HG03432 (cell line): ENCODE measurements at regions not wholly inside any gene's neighbourhood (a gene's known extent, or its start where the extent isn't known, plus 50 kb on each side); places are given as distances from the start of the nearest gene placed in this dataset.
"Not testable (repeated sequence)": the region's sequence is repeated elsewhere in the genome, so short reads cannot be mapped to it uniquely, and the experiment has no call there.

Source experiments
- ATAC-seq: cut with Tn5 transposase; IDR thresholded peaks from one replicate; pipeline ENCODE4 v1.9.1; 2021; ENCODE audit warnings: mild to moderate bottlenecking, moderate library complexity; ENCODE audit not compliant: unreplicated experiment

DNA sequence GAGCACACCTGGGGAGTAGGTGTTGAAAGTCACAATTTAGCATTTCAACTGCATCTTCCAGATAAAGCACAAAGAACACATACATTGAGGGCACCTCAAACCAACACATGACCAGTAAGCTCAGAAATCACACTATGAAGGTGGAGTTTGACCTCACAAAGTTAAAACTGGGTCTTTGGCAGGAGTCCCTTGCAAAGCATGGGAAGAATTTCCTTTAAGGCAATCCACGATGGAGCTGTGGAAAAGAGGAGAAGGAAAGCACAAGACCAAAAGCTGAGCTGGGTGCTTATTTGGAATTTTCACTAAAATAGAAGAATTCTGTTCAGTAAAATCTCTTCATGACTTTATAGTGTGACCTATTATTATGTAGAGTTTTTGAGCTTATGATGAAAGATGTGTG, 212.9 kb upstream of the APCDD1 start:
- ATAC-seq, result no peak

DNA sequence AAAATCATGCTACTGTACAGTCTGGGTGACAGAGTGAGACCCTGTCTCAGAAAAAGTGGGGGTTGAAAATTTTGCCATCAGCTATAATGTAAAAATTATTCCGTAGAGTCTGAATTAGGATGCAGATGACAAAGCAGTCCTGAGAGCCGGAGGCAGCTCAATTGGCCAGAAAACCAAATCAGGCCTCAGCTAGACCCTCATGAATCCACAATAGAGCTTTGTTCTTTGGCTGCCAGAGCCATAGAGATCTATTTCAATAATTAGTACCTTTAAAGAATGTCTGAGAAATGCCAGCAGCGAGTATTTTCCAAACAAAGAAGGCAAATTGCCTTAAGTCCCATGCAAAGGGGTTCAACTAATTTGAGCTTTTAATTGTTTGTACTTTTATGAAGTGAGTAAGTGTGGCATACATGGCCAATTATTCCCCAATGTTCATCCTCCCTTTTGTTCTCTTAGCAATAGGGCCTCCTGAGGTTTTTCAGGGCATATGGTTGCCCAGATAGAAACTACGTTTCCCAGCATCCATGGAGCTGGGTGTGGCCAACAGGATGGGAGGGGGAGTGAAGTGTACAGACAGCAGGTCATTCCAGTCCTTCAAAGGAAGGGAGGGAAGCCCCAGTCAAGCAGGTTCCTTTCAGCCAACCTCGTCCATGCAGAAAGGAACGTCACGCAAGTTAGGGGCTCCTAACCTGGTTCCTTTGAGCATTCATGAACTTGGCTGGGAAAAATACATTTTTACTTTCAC, 211.3 kb upstream of the APCDD1 start:
- no peak for ATAC-seq

DNA sequence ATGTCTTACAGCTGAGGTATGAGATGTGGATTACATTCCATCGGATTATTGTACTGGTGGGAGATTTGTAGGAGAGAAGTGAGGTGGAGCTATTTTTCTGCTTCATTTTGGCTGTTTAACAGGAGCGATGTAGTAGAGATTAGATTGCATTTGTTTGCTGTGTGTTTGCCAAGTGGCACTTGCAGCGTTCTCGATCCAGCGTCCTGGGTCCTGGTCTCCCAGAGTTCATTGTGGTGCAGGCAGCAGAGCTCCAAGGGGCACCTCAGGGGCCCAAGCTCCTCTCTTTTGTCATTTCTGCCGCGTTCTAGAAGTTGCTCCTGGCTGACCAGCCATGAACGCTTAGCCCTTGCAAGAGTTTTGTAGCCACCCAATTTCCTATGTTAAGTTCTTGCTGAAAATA, 210.1 kb upstream of the APCDD1 start:
- no peak for ATAC-seq

GRCh38 chr18:10245031-10245845, 209.2 kb upstream of the APCDD1 start:
- no peak for ATAC-seq

- no peak for ATAC-seq
Measured at GRCh38 chr18:10245846-10246175, 208.6 kb upstream of the APCDD1 start.

GRCh38 chr18:10247021-10247741, 207.3 kb upstream of the APCDD1 start:
- ATAC-seq, result no peak

DNA sequence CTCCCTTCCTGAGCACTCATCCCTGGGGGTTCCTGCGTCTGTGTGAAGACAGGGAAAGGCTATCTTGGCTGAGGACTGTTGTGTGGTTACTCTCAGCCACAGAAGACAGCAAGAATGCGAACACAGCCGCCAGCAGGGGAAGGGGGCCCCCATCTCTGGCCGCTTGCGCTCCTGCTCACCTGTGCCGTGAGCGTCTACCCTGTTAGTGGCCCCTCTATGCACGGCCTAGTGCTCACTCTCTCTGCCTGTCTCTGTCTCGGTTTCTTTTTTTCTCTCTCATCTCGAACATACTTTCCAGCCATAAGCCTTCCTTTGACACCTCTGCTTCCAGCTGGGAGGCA, 206.7 kb upstream of the APCDD1 start:
- ATAC-seq, result no peak

DNA sequence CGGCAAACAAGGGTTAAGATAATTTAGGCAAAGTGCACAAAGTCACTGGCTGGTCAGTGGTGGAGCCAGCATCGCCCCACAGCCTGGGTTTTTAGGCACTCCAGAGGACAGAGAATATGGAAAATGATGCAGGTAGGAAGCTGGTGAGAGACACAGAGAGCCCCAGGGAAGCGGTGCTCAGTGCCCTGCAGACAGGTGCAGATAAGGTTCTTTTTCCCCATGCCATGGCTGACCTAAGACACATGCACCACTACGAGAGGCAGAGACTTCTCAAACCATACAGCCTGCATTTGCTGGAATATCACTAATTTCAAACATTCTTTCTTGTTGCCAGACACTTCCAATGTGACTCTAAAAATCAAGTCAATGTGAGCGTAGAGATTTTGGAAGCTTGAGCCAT, 205.7 kb upstream of the APCDD1 start:
- no peak for ATAC-seq

GRCh38 chr18:10249270-10249669, 205.2 kb upstream of the APCDD1 start:
- ATAC-seq, result no peak

DNA sequence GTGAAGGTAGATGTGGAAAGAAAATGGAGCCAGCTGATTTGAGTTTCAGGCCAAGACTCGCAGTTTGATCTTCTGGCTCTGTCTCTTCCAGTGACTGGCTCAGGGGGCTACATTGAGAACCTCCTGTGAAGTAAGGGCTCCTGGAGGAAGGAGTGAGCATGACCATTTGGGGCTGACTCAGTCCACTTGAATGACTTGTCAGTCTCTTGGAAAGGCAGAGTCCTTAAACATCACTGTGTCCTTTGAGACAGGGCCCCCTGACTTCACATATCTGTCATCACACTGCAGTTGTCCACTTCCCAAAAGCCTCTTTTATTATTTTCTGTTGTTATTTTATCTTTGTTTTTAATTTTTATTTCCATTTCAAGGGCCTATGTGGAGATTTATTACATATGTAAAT, 204.6 kb upstream of the APCDD1 start:
- ATAC-seq, result no peak

DNA sequence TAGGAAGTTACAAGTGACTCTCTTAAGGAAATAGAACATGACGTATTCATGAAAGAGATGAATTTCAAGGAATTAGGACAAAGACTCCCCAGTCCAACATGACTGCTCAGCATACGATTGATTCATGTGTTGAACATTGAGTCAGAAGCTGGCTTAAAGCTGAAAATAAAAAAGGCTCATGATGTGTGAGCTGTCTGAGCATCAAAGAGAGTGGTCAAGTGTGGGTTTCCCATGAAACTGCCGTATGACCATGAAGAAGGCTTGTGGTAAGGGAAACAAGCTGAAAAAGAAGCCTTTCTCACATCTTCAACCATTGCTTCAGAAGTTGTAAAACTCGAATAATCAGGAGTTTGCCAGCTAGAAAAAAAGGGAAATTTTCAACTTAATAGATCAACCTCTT, 201.9 kb upstream of the APCDD1 start:
- no peak for ATAC-seq

DNA sequence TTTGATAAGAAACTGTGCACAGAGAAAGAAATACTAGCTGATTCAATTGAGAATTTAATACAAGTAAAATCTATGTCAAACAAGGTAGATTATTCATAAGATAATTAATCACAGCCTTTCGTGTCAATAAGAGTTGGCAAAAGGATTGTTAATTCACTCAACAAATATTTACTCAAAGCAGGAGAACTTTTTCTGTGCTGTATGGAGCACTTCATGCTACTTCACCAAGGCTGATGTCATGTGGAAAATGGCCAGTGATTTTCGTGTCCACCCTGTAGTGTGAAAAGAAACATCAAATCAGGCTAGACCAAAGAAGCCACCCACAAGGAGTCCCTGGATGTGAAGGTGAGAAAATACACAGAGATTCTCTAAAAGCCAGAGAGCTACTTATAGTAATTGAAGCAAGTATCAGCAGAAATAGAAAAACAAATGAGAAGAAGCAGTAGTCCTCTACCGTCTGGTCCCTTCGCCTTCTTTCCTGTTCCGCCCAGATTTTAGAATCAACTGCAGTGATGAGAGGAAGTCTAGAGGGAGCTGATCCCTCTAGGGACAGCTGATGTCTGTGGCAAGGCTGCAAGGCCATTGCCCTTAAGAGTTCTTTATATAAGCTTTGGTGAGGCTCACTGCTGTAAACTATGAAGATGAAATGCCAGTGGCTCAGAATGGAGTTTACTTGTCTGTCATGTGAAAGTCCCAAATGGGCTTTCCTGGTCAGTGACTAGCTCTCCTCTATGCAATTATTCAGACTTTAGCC, 201.3 kb upstream of the APCDD1 start:
- ATAC-seq, result no peak

DNA sequence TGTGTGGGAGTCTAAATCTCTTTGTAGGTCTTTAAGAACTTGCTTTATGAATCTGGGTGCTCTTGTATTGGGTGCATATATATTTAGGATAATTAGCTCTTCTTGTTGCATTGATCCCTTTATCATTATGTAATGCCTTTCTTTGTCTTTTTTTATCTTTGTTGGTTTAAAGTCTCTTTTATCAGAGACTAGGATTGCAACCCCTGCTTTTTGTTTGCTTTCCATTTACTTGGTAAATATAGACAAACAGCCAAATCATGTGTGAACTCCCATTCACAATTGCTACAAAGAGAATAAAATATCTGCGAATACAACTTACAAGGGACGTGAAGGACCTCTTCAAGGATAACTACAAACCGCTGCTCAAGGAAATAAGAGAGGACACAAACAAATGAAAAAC, 198.2 kb upstream of the APCDD1 start:
- not testable (repeated sequence) for ATAC-seq

GRCh38 chr18:10258836-10259474, 195.5 kb upstream of the APCDD1 start:
- ATAC-seq, result no peak

DNA sequence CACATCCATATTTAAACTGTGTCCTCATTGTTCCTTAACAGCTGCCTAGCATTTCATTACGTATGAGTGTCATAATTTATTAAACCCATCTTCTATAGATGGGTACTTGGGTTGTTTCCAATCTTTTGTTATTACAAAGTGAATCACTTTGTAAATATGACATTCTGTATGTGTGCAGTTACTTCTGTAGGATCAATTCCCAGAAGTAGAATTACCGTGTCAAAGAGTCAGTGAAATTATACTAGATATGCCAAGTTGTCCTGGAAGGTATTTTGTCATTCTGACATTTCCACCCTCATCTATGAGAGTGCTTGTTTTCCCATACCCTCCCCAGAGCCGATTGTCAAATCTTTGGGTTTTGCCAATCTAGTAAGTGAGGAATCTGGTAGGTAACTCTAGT, 194.5 kb upstream of the APCDD1 start:
- no peak for ATAC-seq

GRCh38 chr18:10261344-10262276, 192.8 kb upstream of the APCDD1 start:
- ATAC-seq, result no peak

GRCh38 chr18:10262566-10262965, 191.9 kb upstream of the APCDD1 start:
- ATAC-seq, result no peak

DNA sequence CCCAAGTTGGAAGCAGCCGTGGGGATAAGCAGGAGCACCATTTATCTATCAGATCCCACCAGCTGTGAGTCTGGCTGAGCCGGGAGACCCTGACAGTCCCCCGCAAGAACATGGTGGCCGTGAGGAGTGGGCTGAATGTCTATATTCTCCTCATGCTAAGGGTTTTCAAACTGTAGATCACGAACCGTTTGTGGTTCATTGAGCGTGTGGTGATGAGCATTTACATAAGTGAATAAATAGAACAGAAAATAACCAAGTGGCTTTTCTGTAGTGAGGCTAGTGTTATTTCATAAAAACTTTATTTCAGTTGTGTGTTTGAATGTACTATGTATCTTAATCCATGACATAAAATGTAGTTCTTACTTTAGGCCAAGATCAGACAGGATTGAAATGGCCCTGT, 190.2 kb upstream of the APCDD1 start:
- ATAC-seq, result no peak

DNA sequence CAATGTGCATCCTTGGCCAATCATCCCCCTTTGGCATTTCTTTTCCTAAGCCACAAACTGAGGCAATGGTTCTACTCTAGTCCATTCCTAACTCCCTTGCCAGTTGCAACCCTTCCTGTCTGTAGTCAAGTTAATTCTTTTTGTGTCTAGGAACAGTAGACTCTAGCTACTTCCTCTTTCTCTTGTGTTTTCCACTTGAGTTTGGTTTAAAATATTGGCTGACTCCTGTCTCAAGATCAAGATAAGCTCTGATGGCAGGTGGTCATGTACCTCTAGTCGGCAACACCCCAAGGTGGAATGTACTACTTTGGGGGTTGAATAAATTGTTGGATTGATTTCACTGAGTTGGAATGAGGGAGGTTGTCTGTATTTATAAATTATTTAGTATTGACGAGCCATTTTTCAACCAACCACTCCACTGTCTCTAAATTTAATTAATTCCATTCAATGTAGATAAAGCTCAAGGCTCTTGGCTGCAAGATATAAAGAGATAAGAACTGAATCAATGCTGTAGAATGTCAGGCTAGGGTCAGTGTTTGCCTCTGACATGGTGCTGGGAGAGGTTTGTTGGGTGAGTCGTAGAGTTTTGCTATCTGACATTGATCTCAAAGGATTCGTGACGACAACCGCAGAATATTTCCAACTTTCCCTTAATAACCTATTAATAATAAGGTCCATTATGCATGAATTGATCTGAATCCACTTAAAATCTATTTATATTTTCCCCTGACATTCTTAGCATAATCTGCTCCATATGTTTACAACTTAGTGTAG, 188.7 kb upstream of the APCDD1 start:
- ATAC-seq, result no peak
